ENCODE measurements at regions not wholly inside any gene's neighbourhood (a gene's known extent, or its start where the extent isn't known, plus 50 kb on each side); places are given as distances from the start of the nearest gene placed in this dataset.
A peak's percentile ranks its signal among the peaks of the same experiment; 100 is the strongest.

DNA sequence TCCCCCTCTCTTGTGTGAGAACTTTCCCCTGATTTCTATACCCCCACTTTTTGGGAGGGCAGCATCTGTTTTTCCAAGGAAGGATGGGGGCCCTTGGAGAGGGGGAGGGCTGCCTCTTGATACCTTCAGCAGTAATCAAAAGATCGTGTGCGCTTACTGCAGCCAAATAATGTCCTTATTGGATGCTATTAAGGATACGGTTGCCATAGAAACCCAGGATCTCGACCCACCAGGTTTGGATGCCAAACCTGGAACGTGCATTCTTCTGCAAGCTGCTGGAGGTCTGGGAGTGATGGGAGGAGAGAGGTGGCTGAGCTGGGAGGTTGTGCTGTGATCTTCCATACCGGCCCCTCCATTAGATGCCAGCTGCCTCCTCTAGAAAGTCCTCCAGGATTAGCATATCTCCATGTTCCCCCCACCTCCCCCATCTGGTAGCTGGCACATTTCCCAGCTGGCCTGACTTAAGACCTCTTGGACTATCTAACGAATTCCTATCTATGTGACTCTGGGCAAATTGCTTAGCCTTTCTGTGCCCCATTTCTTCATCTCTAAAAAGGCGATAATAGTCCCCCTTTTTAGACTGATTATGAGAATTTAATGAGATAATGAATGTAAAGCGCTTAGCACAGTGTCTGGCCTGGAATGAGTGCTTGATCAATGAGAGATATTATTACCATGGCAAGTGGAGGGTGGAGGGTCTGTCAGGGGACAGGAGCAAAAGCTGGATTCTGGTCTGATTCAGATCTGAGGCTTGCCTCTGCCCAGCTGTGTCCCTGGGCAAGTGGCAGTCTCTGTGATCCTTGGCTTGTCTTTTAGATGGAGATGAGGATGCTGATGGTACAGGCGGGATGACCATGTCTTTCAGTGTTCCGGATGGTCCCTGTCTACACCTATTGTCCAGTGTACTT is 78.5 kb upstream of the PCBD1 start:
- no peak for DNase-seq (ENCODE audit: low read depth)

GRCh38 chr10:70967591-70968587 is 79.5 kb upstream of the PCBD1 start:
- DNase-seq (ENCODE audit: low read depth): peak; percentile 26

GRCh38 chr10:70969188-70969587 is 80.8 kb upstream of the PCBD1 start:
- no peak for DNase-seq (ENCODE audit: low read depth)

- DNase-seq (ENCODE audit: low read depth): no peak
Measured at GRCh38 chr10:70970830-70971229, 82.5 kb upstream of the PCBD1 start.

DNA sequence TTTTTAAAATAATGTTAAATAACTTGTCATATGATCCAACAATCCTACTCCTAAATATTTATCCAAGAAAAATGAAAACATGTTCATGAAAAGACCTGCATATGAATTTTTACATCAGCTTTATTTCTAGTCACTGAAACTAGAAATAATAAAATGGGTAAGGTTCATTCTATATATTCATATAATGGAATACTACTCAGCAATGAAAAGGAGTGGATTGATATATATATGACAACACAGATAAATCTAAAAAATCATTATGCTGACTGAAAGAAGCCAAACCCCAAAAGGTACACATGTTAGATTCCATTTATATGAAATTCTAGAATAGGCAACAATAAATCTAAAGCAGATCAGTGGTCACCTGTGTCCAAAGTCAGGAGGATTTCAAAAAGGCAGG is 84.9 kb upstream of the PCBD1 start:
- DNase-seq (ENCODE audit: low read depth): no peak

GRCh38 chr10:70974351-70974901 is 86.1 kb upstream of the PCBD1 start:
- peak; percentile 44 for DNase-seq (ENCODE audit: low read depth)

- DNase-seq (ENCODE audit: low read depth): no peak
Measured at GRCh38 chr10:70974920-70975319, 86.6 kb upstream of the PCBD1 start.

DNA sequence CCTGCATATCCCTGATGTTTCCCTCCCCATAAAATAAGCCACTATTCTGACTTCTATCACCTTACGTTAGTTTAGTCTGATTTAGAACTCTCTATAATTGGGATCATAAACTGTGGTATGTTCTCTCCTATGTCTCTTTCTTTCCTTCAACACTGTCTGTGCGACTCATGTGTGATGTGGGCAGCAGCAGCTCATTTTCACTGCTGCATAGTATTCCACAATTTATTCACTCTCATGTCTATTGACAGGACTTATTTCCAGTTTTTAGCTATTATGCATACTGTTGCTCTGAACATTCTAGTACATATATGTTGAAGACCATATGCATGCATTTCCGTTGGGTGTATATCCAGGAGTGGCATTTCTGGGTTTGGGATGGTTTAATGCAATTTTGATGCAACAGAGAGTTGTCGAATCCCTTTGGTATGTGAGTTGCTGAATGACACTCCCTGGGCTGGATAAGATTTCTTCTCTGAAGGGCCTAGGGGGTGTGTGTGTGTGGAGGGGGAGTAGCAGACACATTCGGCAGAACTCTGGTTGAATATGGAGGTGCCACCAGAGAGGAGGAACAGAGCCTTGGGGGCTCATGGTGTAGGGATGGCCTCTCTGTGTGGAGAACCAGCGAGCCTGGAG is 87.8 kb upstream of the PCBD1 start:
- no peak for DNase-seq (ENCODE audit: low read depth)

GRCh38 chr10:70977625-70978024 is 89.3 kb upstream of the PCBD1 start:
- no peak for DNase-seq (ENCODE audit: low read depth)

DNA sequence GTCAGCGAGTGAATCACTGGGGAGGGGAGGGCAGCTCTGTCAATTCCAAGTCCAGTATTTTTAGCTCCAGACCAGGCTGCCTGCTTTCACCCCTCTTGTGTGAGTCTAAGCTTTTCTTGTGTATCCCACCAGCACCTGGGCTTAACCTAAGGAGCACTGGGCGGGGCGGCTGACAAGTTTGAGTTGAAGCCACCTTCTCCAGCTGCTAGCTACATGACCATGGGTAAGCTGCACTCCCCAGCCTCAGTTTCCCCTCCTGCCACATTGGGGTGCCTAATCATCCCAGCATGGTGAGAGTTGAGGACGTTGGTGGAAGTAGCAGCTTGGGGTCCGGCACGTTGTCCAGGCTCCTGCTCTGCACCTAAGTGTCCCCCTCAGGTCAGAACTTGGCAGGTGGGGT is 89.8 kb upstream of the PCBD1 start:
- no peak for DNase-seq (ENCODE audit: low read depth)

- no peak for DNase-seq (ENCODE audit: low read depth)
Measured at GRCh38 chr10:70978816-70979480, 90.6 kb upstream of the PCBD1 start.

GRCh38 chr10:70980687-70981086 is 92.3 kb upstream of the PCBD1 start:
- no peak for DNase-seq (ENCODE audit: low read depth)

- no peak for DNase-seq (ENCODE audit: low read depth)
Measured at GRCh38 chr10:70981171-70981836, 92.9 kb upstream of the PCBD1 start.

DNA sequence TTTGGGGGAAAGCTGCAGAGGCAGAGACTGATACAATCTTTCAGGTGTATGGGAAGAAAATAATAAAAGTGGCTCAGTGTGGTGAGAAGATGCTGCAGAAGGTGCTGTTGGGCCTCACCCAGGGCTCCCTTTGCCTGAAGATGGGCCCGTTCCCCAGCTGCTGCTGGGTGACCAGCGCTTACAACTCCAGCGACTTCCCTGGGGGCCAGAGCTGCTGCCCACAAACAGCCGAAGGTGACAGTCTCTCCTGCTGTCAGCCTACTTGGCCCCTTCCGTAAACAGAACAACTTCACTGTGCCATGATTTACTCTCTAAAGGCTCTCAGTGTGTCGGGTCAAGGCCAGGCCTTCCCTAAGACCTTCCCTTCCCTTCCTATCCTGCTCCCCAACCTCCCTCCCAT is 93.6 kb upstream of the PCBD1 start:
- DNase-seq (ENCODE audit: low read depth): no peak

- DNase-seq (ENCODE audit: low read depth): no peak
Measured at GRCh38 chr10:70982443-70982842, 94.1 kb upstream of the PCBD1 start.

- DNase-seq (ENCODE audit: low read depth): no peak
Measured at GRCh38 chr10:70984986-70985722, 96.8 kb upstream of the PCBD1 start.

- DNase-seq (ENCODE audit: low read depth): peak; percentile 19
Measured at GRCh38 chr10:70985824-70986622, 97.7 kb upstream of the PCBD1 start.

- DNase-seq (ENCODE audit: low read depth): no peak
Measured at GRCh38 chr10:70986623-70986950, 98.2 kb upstream of the PCBD1 start.
